ENCODE measurements at regions not wholly inside any gene's neighbourhood (a gene's known extent, or its start where the extent isn't known, plus 50 kb on each side); places are given as distances from the start of the nearest gene placed in this dataset.
A peak's percentile ranks its signal among the peaks of the same experiment; 100 is the strongest.

- no peak for FAIRE-seq
- no peak overlapping the region for H3K9ac ChIP-seq (ENCODE audit: insufficient read depth, low read depth, low read length)
- no peaks in the 10 kb centered on the region for H3K4me1 ChIP-seq (ENCODE audit: insufficient read depth, low read length)
- peak; percentile 74 for ATAC-seq
- in situ Hi-C loops (cut with HindIII; ENCODE audit: extremely low pct_ligation_motif_present, low pct_unique_long_range_greater_than_20kb) (no loop called here), intact Hi-C loops (cut with micrococcal nuclease; ENCODE audit: unreplicated experiment) (no loop called here)
- H3K4me2 ChIP-seq (ENCODE audit: low read depth, low read length) = no peak overlapping the region
- H4K20me1 ChIP-seq (ENCODE audit: insufficient read depth, low read length) = no peaks in the 10 kb centered on the region
- CTCF ChIA-PET (ENCODE audit: low intra/inter-chr PET ratio, low total read pairs) = no interaction called here
- no peaks in the 10 kb centered on the region for H3K27me3 ChIP-seq (ENCODE audit: control insufficient read depth in 1 of 2, insufficient read depth in 2 of 2, low read length in 2 of 2)
- no peak overlapping the region for H2AFZ ChIP-seq (ENCODE audit: low read length)
- no peaks in the 10 kb centered on the region for H3K9me3 ChIP-seq (ENCODE audit: low read length)
- no peak for DNase-seq (ENCODE audit: low spot score)
- no TSS peak for BruUV-seq (replicated peaks)
- WGBS (ENCODE audit: low lambda C conversion rate) = 1% methylated on average over 3 of the region's 3 CpGs
- POLR2A ChIA-PET = no interaction called here
- no peaks in the 10 kb centered on the region for H3K36me3 ChIP-seq (replicated peaks in 1 of 2; ENCODE audit: control insufficient read depth in 1 of 2, insufficient read depth in 2 of 2, low read length in 2 of 2)
- H3K4me3 ChIP-seq (replicated peaks in 1 of 3; ENCODE audit: insufficient read depth in 1 of 3, low read depth in 2 of 3, low read length in 3 of 3) = no peak overlapping the region
- no peaks in the 10 kb centered on the region for H3K79me2 ChIP-seq (ENCODE audit: insufficient read depth, low read length)
- H3K27ac ChIP-seq (ENCODE audit: extremely low read length, insufficient read depth, low read length) = no peak overlapping the region
- TF ChIP-seq RARG (CRISPR knock-in tag; IDR thresholded peaks at IDR 0.05; ENCODE audit: low read depth) = no peak
- no peak for TF ChIP-seq BRCA1 (CRISPR knock-in tag; IDR thresholded peaks at IDR 0.05)
- TF ChIP-seq CENPX (CRISPR knock-in tag; IDR thresholded peaks at IDR 0.05) = no peak
- TF ChIP-seq NR3C1 (CRISPR knock-in tag; IDR thresholded peaks at IDR 0.05) = no peak
- TF ChIP-seq MAF1 (CRISPR knock-in tag; IDR thresholded peaks at IDR 0.05; ENCODE audit: borderline replicate concordance) = no peak
- TF ChIP-seq EEA1 (CRISPR knock-in tag; IDR thresholded peaks at IDR 0.05; ENCODE audit: borderline replicate concordance) = no peak
Observed at GRCh38 chr2:21610304-21610703, 486.5 kb downstream of the TDRD15 start.

- Histone ChIP-seq H3K27me3 (ENCODE audit: control insufficient read depth in 1 of 2, insufficient read depth in 2 of 2, low read length in 2 of 2) (peaks cover 0 to under 1% of the 10 kb centered on the region in 2 experiments; a peak in 1 of 5 replicates), H3K4me1 (ENCODE audit: insufficient read depth, low read length) (no peaks in the 10 kb centered on the region), H3K4me2 (ENCODE audit: low read depth, low read length) (no peak overlapping the region), H3K36me3 (replicated peaks in 1 of 2; ENCODE audit: control insufficient read depth in 1 of 2, insufficient read depth in 2 of 2, low read length in 2 of 2) (no peaks in the 10 kb centered on the region), H4K20me1 (ENCODE audit: insufficient read depth, low read length) (no peaks in the 10 kb centered on the region), H3K4me3 (replicated peaks in 1 of 3; ENCODE audit: insufficient read depth in 1 of 3, low read depth in 2 of 3, low read length in 3 of 3) (no peak overlapping the region), H3K79me2 (ENCODE audit: insufficient read depth, low read length) (no peaks in the 10 kb centered on the region), H3K27ac (ENCODE audit: extremely low read length, insufficient read depth, low read length) (no peak overlapping the region), H3K9me3 (ENCODE audit: low read length) (no peaks in the 10 kb centered on the region), H3K9ac (ENCODE audit: insufficient read depth, low read depth, low read length) (no peak overlapping the region), H2AFZ (ENCODE audit: low read length) (no peak overlapping the region)
- DNase-seq (ENCODE audit: low spot score) = no peak
- POLR2A ChIA-PET = no interaction called here
- ATAC-seq = no peak
- no TSS peak for BruUV-seq (replicated peaks)
- intact Hi-C loops (cut with micrococcal nuclease; ENCODE audit: unreplicated experiment) = no loop called here
- FAIRE-seq = no peak
- 0% methylated on average over 5 of the region's 5 CpGs for WGBS (ENCODE audit: low lambda C conversion rate)
- in situ Hi-C loops (cut with HindIII; ENCODE audit: extremely low pct_ligation_motif_present, low pct_unique_long_range_greater_than_20kb) = no loop called here
- CTCF ChIA-PET (ENCODE audit: low intra/inter-chr PET ratio, low total read pairs) = no interaction called here
- TF ChIP-seq, protein P1, sequence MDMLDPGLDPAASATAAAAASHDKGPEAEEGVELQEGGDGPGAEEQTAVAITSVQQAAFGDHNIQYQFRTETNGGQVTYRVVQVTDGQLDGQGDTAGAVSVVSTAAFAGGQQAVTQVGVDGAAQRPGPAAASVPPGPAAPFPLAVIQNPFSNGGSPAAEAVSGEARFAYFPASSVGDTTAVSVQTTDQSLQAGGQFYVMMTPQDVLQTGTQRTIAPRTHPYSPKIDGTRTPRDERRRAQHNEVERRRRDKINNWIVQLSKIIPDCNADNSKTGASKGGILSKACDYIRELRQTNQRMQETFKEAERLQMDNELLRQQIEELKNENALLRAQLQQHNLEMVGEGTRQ (IDR thresholded peaks at IDR 0.05; ENCODE audit: low read depth, low read length) = 0 out of 2 replicates have a peak, but pooled peaks have one; percentile 9
- TF ChIP-seq, protein P1 (CRISPR knock-in tag; IDR thresholded peaks at IDR 0.05; ENCODE audit: borderline replicate concordance) = no peak
- TF ChIP-seq HNF4G (IDR thresholded peaks at IDR 0.05; ENCODE audit: borderline replicate concordance, low read depth, low read length) (no peak), HNF4G (CRISPR knock-in tag; IDR thresholded peaks at IDR 0.05; ENCODE audit: borderline replicate concordance, low read depth) (no peak)
Observed at GRCh38 chr2:21617885-21618434, 494.2 kb downstream of the TDRD15 start.

All from HepG2 (cell line).